ENCODE measurements at regions not wholly inside any gene's neighbourhood (a gene's known extent, or its start where the extent isn't known, plus 50 kb on each side); places are given as distances from the start of the nearest gene placed in this dataset.
"Not testable (repeated sequence)": the region's sequence is repeated elsewhere in the genome, so short reads cannot be mapped to it uniquely, and the experiment has no call there.

DNA sequence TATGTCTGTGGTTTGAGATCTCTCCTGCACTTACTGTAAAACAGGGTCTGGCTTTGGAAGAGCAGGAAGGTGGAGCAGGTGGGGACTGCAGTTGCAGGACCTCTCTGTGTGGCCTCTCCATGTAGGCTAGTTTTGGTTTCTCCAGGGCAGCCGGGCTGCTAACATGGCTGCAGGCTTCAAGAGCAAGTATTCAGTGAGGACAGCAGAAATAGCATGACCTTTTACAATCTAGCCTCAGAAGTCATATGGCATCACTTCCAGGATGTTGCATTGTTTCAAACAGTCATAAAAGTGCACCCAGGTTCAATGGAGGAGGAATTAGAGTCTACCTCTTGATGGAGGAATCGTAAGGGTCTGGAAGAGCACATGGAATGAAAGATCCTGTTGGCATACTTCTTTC is 728.7 kb downstream of the NTRK3 start:
- no peak for DNase-seq

DNA sequence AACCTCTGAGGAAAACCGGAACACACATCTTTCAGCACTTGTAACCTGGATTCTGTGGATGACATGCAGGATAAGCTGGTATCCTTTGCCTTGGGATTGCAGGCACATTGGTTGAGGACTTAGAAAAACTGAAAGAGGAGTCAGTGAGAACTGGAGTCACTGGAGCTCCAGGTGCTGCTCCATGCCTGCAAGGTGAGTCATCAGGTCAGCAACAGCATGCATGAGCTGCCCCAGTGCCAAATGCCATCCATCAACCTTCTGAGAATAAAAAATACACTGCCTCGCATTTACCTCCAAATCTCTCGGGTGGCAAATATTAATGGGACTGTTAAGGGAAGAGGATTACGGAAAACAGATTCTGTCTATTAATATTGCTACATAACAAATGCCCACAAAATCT is 729.1 kb downstream of the NTRK3 start:
- DNase-seq: no peak

DNA sequence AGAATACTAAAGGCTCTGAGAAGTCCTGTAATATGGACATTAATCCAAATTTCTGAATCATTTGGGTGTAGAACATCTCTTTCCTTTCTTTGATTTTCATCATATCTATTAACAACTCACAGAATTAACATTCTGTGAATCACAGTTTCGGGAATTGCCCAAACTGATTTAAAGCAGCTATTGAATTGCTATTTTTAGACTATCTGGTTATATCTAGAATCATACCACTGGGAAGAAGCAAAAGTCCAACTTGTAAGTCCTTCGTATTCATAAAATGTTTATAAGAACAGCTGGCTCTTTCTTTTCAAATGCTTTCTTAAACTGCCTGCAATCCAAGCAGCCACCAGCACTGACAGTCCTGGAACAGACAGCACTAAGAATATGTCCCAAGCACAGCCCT is 733.0 kb downstream of the NTRK3 start:
- no peak for DNase-seq

DNA sequence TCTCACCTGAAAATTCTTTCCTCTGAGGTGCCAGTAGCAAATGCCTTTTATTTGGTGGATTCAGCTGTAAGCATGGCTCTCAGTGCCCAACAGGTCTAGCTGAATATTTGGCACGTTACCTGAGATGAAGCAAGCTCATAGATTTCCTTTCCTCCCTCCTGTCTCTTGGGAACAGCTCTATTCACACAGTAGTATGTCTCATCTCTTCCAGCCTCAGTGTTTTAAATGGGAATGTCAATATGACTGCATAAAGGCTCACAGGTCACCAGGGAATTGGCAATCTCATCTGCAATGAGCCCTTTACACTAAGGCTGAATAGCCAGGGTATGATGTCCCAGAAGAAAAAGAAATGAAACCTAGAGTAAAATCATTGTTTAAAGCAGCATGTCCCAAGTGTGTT is 733.5 kb downstream of the NTRK3 start:
- no peak for DNase-seq

DNA sequence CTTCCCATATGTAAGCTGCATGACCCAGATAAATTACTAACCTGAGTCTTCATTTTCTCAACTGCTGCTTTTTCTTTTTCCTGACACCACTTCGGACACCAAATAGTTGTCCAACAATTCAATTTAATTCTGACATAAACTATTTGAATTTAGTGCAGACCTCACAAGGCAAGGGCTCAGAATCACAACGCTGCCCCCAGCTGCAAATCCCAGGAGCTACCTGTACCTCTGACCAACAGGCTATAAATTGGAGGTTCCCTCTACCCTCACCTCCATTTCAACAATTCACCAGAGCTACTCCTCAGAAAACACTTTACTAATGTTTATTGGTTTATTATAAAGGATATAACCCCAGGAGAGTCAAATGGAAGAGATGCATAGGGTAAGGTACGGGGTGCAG is 737.6 kb downstream of the NTRK3 start:
- DNase-seq: no peak

DNA sequence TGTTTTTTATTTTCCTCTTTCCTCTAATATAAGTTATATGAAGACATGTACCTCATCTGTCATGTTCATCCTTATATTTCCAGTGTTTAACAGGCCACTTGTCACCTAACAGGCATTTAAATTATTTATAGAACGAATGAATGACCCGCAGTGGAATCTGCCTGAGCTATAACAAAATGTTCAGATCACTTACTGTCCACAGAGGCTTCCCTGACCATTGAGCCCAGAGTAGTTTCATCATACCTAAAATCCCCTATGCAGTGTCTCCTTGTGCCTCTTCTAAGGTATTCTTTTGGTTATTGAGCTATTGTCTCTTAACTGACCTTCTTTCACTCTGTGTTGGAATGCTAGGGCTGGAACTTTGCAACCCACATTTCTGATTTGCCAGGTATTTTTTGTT is 748.5 kb downstream of the NTRK3 start:
- DNase-seq: no peak

DNA sequence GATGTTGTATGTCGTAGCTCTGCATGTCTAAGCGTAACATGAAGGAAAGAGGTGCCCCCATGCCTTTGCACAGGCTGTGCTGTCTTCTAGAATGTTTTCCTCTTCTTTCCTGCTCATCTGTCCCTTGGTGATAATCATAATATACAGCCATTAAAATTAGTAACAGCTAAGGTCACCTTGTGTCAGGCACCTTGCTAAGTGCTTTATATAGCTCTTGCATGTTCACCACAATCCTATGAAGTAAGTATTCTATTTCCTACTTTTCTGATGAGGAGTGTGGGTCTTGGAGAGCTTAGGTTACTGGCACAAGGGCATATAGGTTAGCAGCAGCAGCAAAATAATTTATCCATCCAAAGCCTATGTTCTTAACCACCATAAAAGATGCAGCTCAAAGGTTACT is 754.4 kb downstream of the NTRK3 start:
- DNase-seq: no peak

DNA sequence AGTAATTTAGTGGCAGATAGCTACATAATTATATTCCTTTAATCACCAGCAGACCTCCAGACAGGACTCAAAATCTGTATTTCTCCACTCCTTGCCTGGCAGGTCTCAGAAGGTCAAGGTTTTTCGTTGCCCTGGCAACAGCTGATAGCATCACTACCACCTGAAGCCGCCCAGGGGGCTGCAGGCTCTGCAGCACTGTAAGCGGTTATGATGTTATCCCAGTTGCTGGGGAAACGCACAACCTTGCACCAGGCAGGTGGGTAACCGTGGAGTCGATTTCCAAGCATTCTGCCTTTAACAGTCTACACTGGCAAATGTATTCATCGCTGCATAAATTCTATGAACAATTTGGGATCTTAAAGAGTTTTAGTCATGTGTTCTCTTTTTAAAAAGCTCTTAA is 756.3 kb downstream of the NTRK3 start:
- DNase-seq: no peak

DNA sequence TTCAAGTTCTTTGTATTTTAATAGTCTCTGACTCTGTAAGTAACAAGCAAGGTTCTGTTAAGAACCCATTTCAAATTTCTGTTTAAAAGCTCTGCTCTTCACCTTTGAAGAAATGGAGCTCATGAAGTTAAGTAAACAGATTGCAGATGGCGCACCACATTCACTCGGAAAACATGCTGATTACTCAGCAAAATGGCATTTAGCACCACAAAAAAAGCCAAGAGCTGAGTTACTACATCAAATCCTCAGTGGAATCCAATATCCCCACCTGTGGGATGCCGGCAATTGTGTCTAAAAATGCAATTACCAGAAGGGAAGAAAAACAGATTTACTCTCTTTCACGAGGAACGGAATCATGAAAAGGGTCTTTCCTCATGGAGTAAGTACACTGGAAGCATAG is 758.0 kb downstream of the NTRK3 start:
- DNase-seq: no peak

DNA sequence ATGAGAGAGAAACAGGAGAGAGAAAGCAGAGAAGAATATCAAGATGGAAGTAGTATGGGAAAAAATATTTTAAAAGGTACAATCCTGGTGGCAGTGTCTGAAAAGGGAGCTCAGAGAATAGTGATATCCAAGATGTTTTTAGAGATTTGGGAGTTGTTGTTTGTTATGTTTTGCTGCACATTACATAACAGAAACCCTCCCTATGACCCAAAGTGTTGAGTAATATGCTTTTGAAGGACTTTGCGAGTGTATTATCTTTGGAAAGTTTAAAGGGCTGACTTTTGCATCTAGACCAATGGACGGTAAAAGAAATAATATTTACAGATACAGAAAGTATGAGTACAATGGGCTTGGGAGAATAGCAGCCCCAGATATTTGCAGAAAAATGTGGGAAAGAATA is 759.7 kb downstream of the NTRK3 start:
- no peak for DNase-seq

DNA sequence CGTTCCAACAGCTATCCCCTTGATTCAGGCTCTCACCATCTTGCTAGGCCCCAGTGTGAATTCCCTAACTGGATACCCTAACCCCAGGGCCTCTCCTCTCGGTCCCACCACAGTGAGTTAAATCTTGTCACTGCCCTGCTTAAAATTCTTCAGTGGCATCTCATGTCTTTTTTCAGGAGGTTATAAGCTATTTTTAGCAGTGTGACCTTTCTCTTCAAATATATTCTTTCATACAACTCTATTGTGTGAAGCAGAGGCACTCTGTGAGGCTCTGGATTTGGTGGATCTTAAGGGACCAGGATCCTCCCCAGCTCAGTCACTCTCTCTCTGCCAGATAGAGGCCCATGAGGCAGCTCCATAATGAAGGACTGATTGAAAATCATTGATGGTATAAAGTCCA is 760.4 kb downstream of the NTRK3 start:
- DNase-seq: no peak

DNA sequence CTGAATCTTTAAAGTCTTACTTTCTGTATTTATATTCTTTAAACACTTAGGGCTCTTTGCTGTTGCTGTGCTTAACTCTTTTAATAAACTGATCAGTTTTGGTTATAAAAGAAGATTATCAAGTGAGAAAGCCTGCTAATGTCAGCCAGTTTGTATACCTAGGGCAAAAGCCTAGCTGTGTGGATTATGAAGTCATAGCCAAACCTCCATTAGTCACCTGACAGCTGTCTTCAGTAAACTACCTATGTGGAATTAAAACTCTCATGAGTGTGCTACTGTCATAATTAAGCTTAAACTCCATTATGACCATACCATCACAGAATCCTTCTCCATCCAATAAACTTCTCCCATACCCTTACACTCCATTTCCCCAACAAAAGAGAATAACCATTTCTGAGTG is 762.7 kb downstream of the NTRK3 start:
- no peak for DNase-seq

DNA sequence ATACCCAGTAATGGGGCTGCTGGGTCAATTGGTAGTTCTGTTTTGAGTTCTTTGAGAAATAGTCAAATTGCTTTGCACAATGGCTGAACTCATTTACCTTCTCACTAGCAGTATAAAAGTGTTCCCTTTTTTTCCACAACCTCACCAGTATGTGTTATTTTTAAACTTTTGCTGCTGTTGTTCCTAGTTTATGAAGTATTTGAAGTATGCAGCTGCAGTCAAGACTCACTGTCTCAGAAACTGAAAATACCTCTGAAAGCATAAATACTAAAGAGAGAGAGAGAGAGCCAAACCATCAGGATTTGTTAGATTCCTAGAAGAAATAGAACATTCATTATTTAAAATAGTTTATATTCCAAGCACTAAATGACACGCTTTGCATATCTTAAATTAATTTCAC is 764.2 kb downstream of the NTRK3 start:
- DNase-seq: no peak

DNA sequence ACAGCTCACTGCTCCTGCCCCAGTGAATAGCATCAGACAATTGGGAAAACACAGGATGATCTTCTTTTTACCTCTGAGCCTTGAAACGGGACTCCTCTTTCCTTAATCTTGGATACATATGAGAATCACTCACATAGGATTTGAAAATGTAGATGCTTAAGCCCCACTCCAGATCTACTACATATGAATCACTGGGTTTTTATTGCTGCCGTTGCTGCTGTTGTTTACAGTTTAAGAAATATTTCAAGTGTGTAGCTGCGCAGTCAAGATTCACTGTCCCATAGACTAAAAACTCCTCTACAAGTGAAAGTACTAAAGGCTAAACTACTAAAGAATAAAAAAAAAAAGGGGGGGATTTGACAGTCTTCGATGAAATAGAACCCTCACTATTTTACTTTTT is 765.9 kb downstream of the NTRK3 start:
- DNase-seq: no peak

DNA sequence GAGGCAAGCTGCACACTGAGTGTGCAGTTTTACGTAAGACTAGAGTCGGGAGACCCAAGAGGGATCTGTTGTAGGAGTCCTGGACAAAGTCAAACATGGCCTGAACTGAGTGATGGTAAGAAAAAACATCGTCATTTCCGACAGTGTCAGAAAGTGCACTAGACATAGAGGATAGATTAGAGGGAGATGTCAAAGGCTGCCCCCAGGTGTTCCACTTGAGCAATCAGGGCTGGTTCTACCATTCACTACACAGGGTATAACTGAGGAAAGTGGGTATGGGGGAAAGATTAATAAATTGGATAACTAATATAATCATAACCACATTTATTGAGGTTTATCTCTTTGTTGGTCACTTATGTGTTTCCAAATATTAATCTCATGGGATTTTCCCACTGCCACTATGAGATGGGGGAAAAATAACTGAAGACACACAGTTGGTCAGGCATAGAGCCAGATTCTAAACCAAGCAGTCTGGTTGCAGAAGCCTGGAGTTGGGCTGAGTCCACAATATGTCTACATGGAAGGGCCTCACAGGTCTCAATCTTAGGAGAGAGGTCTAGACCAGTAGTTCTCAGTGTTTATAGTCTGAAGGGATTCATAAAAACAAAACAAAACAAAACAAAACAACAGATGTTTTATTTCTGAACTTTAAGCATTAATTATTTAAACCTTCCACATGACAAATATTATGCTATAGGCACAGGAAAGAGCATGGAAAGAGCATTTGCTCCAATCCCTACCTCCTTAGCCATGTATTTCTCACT is 766.5 kb downstream of the NTRK3 start:
- DNase-seq: no peak

DNA sequence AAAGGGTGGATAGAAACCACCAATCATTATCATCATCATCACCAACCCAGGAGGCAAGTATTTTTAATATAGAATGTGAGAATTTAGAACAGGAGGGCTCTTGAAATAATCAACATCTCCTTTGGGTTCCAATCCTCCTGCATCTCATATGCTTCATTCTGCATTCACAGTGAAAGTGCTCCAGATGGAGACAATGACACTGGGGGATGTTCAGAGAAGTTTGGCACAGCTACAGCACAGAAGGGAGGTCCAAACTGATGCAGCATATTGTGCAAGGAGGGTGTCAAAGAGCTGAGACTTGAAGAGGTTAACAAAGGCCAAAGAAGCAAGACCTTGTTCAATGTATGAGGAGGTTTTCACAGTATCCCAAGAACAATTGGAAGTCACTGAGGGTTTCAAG is 767.1 kb downstream of the NTRK3 start:
- no peak for DNase-seq

DNA sequence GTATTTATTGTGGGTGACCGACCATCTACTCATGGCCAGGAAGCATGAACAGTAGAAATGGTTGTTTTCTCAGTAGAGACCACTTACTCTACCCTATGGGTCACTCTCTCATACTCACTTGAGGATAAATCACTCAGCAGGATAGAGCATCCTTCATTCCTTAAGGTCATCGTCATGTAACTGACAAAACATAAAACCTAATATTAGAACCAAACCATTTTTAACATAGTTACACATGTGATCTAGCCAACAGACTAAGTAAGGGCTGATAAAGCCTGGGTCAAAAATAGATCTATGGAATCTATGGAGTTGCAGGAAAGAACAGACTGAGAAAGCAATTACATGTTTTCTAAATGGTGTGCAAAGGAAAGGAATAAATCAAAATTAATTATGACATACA is 769.1 kb downstream of the NTRK3 start:
- no peak for DNase-seq

DNA sequence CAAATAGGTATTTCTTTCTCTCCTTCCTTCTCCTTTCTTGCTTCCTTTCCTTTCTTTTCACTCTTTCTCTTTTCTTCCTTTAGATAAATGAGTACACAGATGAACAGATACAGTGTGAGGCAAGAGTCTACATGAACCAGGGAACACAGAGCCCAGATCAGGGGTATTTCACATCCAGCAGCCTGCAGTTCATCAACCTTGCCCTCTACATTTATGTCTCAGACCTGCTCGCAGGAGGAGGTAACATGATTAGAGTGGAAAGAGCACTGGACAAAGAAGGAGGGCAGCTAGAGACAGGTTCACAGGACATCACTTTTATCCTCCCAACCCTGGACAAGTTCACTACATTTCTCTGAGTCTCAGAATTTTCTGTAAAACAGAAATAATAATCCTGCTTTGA is 773.1 kb downstream of the NTRK3 start:
- no peak for DNase-seq

DNA sequence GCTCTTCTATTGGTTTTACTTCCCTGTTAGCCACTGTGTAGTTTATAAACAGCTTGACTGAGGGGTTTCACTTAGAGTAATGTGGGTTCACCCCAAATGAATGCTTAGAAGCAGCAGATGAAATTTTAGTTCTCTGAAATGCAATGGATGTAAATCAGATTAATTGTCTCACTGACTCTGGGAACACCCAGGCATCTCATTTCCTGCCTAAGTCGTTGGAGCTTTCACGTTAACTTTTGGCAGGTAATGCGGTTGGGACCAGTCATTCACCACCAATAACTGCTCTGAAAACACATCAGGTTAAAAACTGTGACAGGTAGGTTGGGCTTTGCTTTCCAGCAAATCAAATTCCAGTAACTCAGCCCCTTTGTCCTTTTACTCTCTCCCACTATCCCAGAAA is 775.4 kb downstream of the NTRK3 start:
- no peak for DNase-seq

DNA sequence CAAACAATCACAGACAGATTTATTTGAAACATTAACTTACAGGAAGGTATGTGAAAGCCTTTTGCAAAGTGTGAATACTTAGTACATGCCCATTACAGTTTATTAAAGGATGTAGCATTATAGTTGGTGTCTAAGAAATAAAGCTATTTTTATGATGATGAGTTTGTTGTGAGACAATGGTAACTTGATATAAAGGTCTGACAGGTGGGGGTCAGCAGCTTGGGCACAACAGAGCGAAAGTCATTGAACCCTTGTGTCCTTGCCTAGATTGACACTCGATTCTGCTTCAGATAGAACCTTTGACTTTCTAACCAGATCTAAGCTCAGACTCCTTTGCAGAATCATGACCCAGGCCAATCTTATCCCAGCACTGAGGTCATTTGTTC is 777.9 kb downstream of the NTRK3 start:
- DNase-seq: no peak

DNA sequence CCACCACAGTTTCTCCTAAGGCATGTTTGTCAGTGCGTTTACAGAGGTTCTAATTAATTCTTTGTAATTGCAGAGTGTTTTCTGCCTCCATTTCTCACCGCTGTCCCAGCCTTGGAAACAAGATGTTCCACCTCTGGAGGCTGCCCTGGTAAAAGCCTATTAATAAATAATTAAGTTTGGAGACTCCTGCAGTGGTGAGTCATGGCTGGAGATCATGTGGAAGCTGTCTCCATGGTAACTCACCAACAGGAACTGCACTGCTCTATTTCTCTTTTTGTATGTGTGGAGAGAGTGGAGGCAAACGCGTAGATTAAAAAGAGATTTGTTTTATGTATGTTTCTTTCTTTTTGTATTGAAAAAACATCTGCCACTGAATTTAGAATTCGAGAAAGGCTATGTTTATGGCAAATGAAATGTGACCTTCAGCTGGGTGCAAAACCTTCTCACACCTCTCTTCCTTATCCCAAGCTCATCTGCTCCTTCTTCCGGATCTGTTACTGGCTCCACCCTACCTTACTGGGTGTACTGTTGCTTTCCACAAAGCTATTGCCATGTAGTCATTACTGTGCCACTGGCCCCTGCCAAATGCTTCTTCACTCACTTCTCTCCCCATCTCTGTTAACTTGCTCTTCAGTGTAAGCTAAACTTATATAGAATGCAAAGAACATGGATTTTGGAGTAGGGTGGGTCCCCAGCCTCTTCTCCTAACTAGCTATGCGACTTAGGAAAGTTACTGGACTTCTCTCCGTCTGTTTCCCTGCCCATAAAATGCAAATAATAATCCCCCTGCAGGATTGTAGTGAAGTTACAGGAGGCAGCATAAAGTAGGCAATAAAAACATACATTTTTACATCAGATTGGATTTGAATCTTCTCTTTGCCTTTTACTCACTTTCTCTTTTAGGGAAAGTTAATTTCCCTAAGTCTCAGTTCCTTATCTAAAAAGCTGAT is 778.5 kb downstream of the NTRK3 start:
- DNase-seq: no peak

DNA sequence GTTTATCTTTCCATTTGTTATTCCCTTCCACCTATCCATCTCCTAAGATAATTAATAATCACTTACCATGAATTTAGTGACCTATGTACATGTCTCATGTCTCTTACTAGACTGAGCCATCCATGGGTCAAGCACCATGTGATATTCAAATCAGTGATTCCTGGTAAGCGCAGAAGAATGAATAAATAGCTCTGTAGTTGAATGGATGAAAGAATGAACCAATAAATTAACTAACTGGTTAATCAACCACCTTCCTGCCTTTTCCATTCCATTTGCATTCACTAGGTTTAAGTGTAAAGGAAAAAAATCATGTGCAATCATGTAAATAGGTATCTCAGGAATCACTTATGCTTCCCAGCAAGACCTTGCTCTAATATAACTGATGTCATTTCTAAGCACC is 779.5 kb downstream of the NTRK3 start:
- DNase-seq: no peak

DNA sequence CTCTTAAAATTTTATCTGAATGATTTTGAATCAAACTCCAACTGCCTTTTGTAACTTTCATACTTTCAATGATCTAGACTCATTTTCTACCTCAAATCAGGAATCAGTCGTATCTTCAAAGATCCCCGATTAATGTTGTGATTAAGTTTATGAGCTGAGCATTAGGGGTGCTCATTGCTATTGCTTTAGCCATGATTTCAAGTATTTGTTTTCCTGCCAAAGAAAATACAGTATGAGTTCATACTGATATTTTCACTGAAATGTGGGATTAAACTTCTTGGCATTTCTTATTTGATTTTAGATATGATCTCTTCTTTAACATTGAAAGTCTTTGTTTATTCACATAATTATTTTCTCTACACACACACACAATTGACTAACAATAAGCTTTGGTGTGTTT is 785.6 kb downstream of the NTRK3 start:
- no peak for DNase-seq

DNA sequence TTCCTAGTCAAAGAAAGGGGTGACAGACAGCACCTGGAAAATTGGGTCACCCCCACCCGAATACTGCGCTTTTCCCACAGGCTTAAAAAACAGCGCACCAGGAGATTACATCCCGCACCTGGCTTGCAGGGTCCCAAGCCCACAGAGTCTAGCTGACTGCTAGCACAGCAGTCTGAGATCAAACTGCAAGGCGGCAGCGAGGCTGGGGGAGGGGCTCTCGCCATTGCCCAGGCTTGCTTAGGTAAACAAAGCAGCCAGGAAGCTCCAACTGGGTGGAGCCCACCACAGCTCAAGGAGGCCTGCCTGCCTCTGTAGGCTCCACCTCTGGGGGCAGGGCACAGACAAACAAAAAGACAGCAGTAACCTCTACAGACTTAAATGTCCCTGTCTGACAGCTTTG is 792.6 kb downstream of the NTRK3 start:
- not testable (repeated sequence) for DNase-seq
